HEK293T (cell line): ENCODE measurements at regions not wholly inside any gene's neighbourhood (a gene's known extent, or its start where the extent isn't known, plus 50 kb on each side); places are given as distances from the start of the nearest gene placed in this dataset.

Experiments used
- CTCF ChIA-PET: fragments of 350-600 bp; formaldehyde crosslinking; extraction: SDS; loops from one replicate; lab custom pipeline; 2021; ENCODE audit warnings: antibody characterized with exemption, inconsistent platforms; lab: Yijun Ruan, JAX
- POLR2A ChIA-PET: fragments of 350-600 bp; formaldehyde crosslinking; extraction: SDS; loops from one replicate; lab custom pipeline; 2020; ENCODE audit warnings: antibody characterized with exemption, inconsistent platforms; lab: Yijun Ruan, JAX
- DNase-seq: peaks from one replicate; pipeline ENCODE4 v3.0.0; 2012; ENCODE audit warnings: mixed read lengths; ENCODE audit errors: extremely low spot score
- ARNT ChIP-seq: fragments of 450-650 bp; IDR thresholded peaks from 2 replicates; pipeline ENCODE4 v1.6.1; 2017; ENCODE audit warnings: mild to moderate bottlenecking
- BHLHE40 ChIP-seq: fragments of 450-650 bp; IDR thresholded peaks from 2 replicates; pipeline ENCODE4 v1.6.1; 2016; ENCODE audit warnings: mild to moderate bottlenecking, moderate library complexity, borderline replicate concordance
- CTBP1 ChIP-seq: fragments of 450-650 bp; IDR thresholded peaks from 2 replicates; pipeline ENCODE4 v1.6.1; 2016; ENCODE audit warnings: borderline replicate concordance
- ELF4 ChIP-seq: fragments of 450-650 bp; IDR thresholded peaks from 2 replicates; pipeline ENCODE4 v1.6.1; 2017; ENCODE audit warnings: antibody characterized with exemption
- FOXA1 ChIP-seq: fragments of 450-650 bp; IDR thresholded peaks from 2 replicates; pipeline ENCODE4 v1.6.1; 2016; ENCODE audit warnings: mild to moderate bottlenecking
- FOXK2 ChIP-seq: fragments of 450-650 bp; IDR thresholded peaks from 2 replicates; pipeline ENCODE4 v1.6.1; 2016; ENCODE audit warnings: mild to moderate bottlenecking
- FOXM1 ChIP-seq: fragments of 450-650 bp; IDR thresholded peaks from 2 replicates; pipeline ENCODE4 v1.6.1; 2017; ENCODE audit warnings: mild to moderate bottlenecking, borderline replicate concordance
- HDGF ChIP-seq: fragments of 450-650 bp; IDR thresholded peaks from 2 replicates; pipeline ENCODE4 v1.6.1; 2017; ENCODE audit warnings: antibody characterized with exemption, borderline replicate concordance
- L3MBTL2 ChIP-seq: fragments of 450-650 bp; conservative IDR thresholded peaks from 2 replicates; pipeline ENCODE4 v1.6.1; 2016; ENCODE audit warnings: mild to moderate bottlenecking
- LEF1 ChIP-seq: fragments of 450-650 bp; IDR thresholded peaks from 2 replicates; pipeline ENCODE4 v1.6.1; 2017; ENCODE audit warnings: mild to moderate bottlenecking, borderline replicate concordance
- NFRKB ChIP-seq: fragments of 450-650 bp; IDR thresholded peaks from 2 replicates; pipeline ENCODE4 v1.6.1; 2016; ENCODE audit warnings: mild to moderate bottlenecking, moderate library complexity
- PKNOX1 ChIP-seq: fragments of 450-650 bp; IDR thresholded peaks from 2 replicates; pipeline ENCODE4 v1.6.1; 2016
- SP1 ChIP-seq: fragments of 450-650 bp; IDR thresholded peaks from 2 replicates; pipeline ENCODE4 v1.6.1; 2017
- SUZ12 ChIP-seq: fragments of 450-650 bp; IDR thresholded peaks from 2 replicates; pipeline ENCODE4 v1.6.1; 2016; ENCODE audit warnings: mild to moderate bottlenecking
- TARDBP ChIP-seq: fragments of 450-650 bp; IDR thresholded peaks from 2 replicates; pipeline ENCODE4 v1.6.1; 2016
- ZNF384 ChIP-seq: fragments of 450-650 bp; IDR thresholded peaks from 2 replicates; pipeline ENCODE4 v1.6.1; 2016

DNA sequence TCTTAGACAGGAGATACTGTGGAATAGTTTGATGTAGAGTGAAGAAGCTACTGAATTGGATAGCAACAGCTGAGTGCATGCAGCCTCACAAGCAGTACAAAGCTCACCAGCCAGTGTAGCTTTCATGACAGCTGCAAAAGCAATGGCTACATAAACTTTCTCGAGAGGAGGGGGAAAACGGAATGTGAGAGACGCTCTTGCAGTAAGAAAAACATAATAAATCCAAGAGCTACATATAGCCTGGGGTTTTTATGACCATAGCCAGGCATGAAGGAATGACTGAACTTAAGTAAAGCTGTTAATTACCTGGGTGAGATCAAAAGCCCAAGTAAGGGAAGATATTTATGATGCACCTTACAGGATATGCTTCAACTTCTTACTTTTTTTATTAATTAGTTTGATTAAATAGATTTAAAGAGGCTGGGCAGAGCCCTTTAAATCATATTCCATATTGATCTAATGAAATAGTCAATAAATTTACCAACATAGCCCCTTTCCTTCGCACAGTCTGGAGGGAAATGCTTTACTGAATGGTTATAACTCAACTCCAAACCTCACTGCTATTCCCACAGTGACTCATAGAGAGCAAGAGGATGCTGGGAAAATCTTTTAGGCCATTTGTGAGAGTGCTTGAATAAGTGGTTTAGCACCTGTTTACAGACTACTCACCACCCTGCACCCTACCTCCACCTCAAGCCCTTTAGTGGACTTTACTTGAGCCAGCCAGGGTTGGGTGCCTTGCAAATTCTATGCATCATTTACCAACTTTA, 407.2 kb upstream of the CLINT1 start:
- ChIA-PET CTCF (interaction anchor here (1.0 kb wide), 1 partner anchor 8 kb away, joined by 3 read pairs; no protein-coding TSS in a partner anchor), POLR2A (interaction anchor here (0.7 kb wide), 1 partner anchor 77 kb away, joined by 3 read pairs; no protein-coding TSS in a partner anchor)
- peak; percentile 25 for DNase-seq
- peak; percentile 7; the same call in 1 of the 2 replicates for TF ChIP-seq CTBP1
- no peak for TF ChIP-seq BHLHE40
- peak; percentile 79 for TF ChIP-seq PKNOX1
- no peak for TF ChIP-seq ELF4

GRCh38 chr5:158265346-158265745, 406.4 kb upstream of the CLINT1 start:
- no peak for TF ChIP-seq CTBP1
- TF ChIP-seq FOXM1, result no peak
- no peak for TF ChIP-seq SP1
- no peak for TF ChIP-seq ZNF384
- no peak for TF ChIP-seq SUZ12
- TF ChIP-seq NFRKB, result no peak
- TF ChIP-seq HDGF, result no peak
- no peak for TF ChIP-seq LEF1
- no peak for TF ChIP-seq L3MBTL2
- no peak for TF ChIP-seq FOXA1
- TF ChIP-seq ARNT, result no peak
- TF ChIP-seq ELF4, result no peak
- TF ChIP-seq BHLHE40, result no peak
- no peak for TF ChIP-seq TARDBP
- no peak for TF ChIP-seq PKNOX1
- no peak for TF ChIP-seq FOXK2
- POLR2A ChIA-PET, result interaction anchor here (0.7 to 1.0 kb wide), 2 partner anchors 41 to 76 kb away, joined by 3 read pairs; no protein-coding TSS in a partner anchor
- CTCF ChIA-PET, result interaction anchor here (1.0 kb wide), 1 partner anchor 9 kb away, joined by 3 read pairs; no protein-coding TSS in a partner anchor

GRCh38 chr5:158264264-158264663, 405.3 kb upstream of the CLINT1 start:
- ChIA-PET CTCF (no interaction called here), POLR2A (no interaction called here)
- no peak for DNase-seq
- TF ChIP-seq FOXA1, result no peak
- TF ChIP-seq ARNT, result no peak
- no peak for TF ChIP-seq SUZ12
- no peak for TF ChIP-seq TARDBP
- TF ChIP-seq LEF1, result no peak
- TF ChIP-seq FOXK2, result no peak
- TF ChIP-seq CTBP1, result no peak
- no peak for TF ChIP-seq ELF4
- TF ChIP-seq HDGF, result no peak
- no peak for TF ChIP-seq ZNF384
- TF ChIP-seq FOXM1, result no peak
- TF ChIP-seq NFRKB, result no peak
- no peak for TF ChIP-seq PKNOX1
- no peak for TF ChIP-seq SP1
- TF ChIP-seq BHLHE40, result no peak
- no peak for TF ChIP-seq L3MBTL2

More at GRCh38 chr5:158265346-158265745, 406.4 kb upstream of the CLINT1 start:
- DNase-seq, result no peak

GRCh38 chr5:158261674-158262367, 402.9 kb upstream of the CLINT1 start:
- DNase-seq, result no peak
- ChIA-PET POLR2A (no interaction called here), CTCF (interaction anchor here (0.6 to 1.1 kb wide), 3 partner anchors 9 to 87 kb away, joined by 3 read pairs; no protein-coding TSS in a partner anchor)
- TF ChIP-seq SUZ12 (no peak), BHLHE40 (no peak), ARNT (no peak)

DNA sequence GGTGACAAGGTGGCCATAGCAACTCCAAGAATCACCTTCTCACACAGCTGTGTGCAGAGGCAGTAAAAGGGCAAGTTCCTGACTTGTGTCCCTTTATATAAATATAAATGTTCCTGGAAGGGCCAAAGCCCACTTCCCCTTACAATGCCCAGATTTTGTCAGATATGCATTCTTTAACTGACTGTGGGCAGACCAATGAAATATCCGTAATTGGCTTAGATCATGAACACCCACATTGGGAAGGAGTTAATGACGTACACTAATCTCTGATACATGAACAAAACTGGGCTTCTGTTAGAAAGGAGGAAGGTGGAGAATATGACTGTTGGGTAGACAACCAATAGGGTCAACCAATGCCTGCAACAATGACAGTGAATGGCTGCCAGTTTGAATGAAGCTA, 397.2 kb upstream of the CLINT1 start:
- CTCF ChIA-PET, result interaction anchor here (0.5 kb wide), 1 partner anchor 390 kb away, joined by 3 read pairs; no protein-coding TSS in a partner anchor
- DNase-seq, result no peak
- POLR2A ChIA-PET, result no interaction called here
- no peak for TF ChIP-seq HDGF

GRCh38 chr5:158255609-158256008, 396.7 kb upstream of the CLINT1 start:
- CTCF ChIA-PET, result interaction anchor here (0.5 kb wide), 1 partner anchor 390 kb away, joined by 3 read pairs; no protein-coding TSS in a partner anchor
- TF ChIP-seq ZNF384, result no peak
- TF ChIP-seq FOXA1, result no peak
- no peak for TF ChIP-seq FOXM1
- no peak for TF ChIP-seq NFRKB
- no peak for TF ChIP-seq PKNOX1
- no peak for TF ChIP-seq HDGF
- no peak for TF ChIP-seq FOXK2
- no peak for TF ChIP-seq ELF4
- no peak for TF ChIP-seq TARDBP
- TF ChIP-seq L3MBTL2, result no peak
- TF ChIP-seq LEF1, result no peak
- TF ChIP-seq SP1, result no peak
- no peak for TF ChIP-seq CTBP1
- TF ChIP-seq ARNT, result no peak
- no peak for TF ChIP-seq SUZ12
- no peak for TF ChIP-seq BHLHE40

More at GRCh38 chr5:158255609-158256008, 396.7 kb upstream of the CLINT1 start:
- DNase-seq, result no peak
- POLR2A ChIA-PET, result interaction anchor here (1.0 kb wide), 1 partner anchor 196 kb away, joined by 3 read pairs; no protein-coding TSS in a partner anchor
